ENCODE measurements at regions not wholly inside any gene's neighbourhood (a gene's known extent, or its start where the extent isn't known, plus 50 kb on each side); places are given as distances from the start of the nearest gene placed in this dataset.
"Not testable (repeated sequence)": the region's sequence is repeated elsewhere in the genome, so short reads cannot be mapped to it uniquely, and the experiment has no call there.

DNA sequence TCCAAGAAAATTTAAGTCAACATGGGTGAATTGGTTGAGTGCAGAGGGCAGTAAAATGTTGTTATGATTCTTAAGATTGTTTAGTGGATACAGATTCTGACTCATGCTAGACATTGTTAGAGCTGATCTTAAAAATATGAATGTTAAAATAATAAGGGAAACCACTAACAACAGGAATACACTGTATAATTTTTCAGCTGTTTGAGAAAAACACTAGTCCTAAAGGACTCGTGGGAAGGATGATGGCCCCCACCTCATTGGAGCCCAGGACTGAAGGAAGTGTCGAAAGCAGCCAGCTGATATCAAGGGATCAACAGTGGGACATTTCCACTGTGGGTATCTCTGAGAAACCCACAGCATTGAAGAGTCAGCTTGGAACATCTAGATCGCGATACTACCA is 82.9 kb upstream of the SCAF11 start:
- Histone ChIP-seq H3K4me1 (ENCODE audit: control insufficient read depth, insufficient read depth, low read length) (no peaks in the 10 kb centered on the region), H3K9me3 (ENCODE audit: control insufficient read depth, low read length) (no peaks in the 10 kb centered on the region), H3K27me3 (replicated peaks; ENCODE audit: control insufficient read depth, insufficient read depth, low read length) (no peaks in the 10 kb centered on the region), H3K4me3 (ENCODE audit: low read length) (no peak overlapping the region), H3K9ac (ENCODE audit: low read length) (no peak overlapping the region), H3K36me3 (ENCODE audit: control insufficient read depth, insufficient read depth, low read length, severe bottlenecking) (no peaks in the 10 kb centered on the region)
- peak; percentile 23 for DNase-seq (ENCODE audit: low read depth)

DNA sequence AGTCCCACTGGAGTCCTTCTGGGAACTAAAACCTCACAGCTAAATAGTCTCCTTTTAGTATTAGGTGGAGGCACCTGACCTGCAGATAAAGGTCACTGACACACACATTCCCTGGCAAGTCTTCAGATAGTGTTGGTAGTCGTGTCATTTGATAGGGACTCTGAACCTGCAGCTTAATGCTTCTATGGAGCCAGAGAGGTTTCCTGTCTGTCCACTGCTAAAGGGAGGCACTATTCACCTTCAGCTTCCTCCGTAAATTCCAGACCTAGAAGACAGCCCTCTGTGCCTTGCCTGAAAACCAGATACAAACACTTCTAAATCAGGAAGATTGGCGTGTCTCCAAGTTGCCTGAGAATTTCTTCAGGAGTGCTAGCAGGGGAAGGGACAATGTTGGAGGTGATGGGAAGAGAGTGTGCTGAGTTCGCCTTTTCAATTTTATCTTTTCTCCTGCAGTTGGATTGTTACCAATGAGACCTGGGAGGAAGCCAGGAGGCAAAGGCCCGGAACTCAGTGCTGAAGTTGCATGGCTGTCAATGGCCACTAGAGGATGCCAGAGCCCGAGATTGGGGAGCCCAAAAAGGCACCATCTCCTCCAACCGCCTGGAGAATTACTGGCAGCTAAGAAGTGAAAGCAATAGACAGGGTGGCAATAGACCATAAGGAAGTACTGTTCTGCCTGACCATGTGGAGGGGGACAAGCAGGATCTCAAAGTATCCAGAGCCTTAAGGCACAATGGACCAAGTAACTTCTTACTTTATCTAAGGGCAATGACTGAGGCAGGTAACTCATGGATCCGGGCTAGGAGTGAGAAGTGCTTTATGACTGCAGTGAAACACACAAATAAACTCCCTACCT is 81.6 kb upstream of the SCAF11 start:
- Histone ChIP-seq H3K9me3 (ENCODE audit: control insufficient read depth, low read length) (no peaks in the 10 kb centered on the region), H3K9ac (ENCODE audit: low read length) (no peak overlapping the region), H3K27me3 (replicated peaks; ENCODE audit: control insufficient read depth, insufficient read depth, low read length) (no peaks in the 10 kb centered on the region), H3K36me3 (ENCODE audit: control insufficient read depth, insufficient read depth, low read length, severe bottlenecking) (no peaks in the 10 kb centered on the region), H3K4me3 (ENCODE audit: low read length) (no peak overlapping the region), H3K4me1 (ENCODE audit: control insufficient read depth, insufficient read depth, low read length) (no peaks in the 10 kb centered on the region)
- DNase-seq (ENCODE audit: low read depth) = peak; percentile 88

DNA sequence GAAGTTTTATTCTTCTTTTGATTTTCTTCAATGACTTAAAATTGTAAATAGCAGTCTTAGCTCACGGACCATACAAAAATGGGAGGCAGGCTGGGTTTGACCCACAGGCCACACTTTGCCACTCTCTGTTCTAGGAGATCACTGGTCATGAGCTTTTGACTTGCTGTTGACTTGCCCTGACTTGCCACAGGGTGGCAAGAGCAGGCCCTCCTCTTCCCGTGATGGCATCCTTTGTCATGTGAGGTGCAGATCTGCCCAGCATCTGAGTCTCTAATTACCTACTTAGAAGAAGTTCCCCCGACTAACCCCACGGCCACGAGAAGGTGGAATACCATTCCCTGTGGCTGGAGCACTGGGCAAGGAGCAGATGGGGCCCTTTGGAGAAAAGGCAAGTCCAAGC is 81.0 kb upstream of the SCAF11 start:
- H3K36me3 ChIP-seq (ENCODE audit: control insufficient read depth, insufficient read depth, low read length, severe bottlenecking) = no peaks in the 10 kb centered on the region
- H3K4me1 ChIP-seq (ENCODE audit: control insufficient read depth, insufficient read depth, low read length) = no peaks in the 10 kb centered on the region
- no peaks in the 10 kb centered on the region for H3K27me3 ChIP-seq (replicated peaks; ENCODE audit: control insufficient read depth, insufficient read depth, low read length)
- no peak for DNase-seq (ENCODE audit: low read depth)
- H3K4me3 ChIP-seq (ENCODE audit: low read length) = no peak overlapping the region
- no peak overlapping the region for H3K9ac ChIP-seq (ENCODE audit: low read length)
- no peaks in the 10 kb centered on the region for H3K9me3 ChIP-seq (ENCODE audit: control insufficient read depth, low read length)

DNA sequence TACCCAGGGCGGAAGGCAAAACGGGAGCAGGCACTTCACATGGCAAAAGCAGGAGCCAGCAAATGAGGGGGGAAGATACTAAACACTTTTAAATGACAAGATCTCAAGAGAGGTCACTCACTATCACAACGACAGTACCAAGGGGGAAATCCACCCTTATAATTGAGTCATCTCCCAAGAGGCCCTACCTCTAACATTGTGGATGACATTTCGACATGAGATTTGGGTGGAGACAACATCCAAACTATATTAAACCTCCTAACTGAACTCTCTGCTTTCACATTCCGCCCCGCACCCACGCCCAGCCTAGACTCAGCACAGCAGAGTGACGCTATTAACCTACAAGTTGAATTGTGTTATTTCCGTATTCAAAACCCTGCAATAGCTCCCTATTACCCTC is 76.7 kb upstream of the SCAF11 start:
- no peaks in the 10 kb centered on the region for H3K36me3 ChIP-seq (ENCODE audit: control insufficient read depth, insufficient read depth, low read length, severe bottlenecking)
- H3K4me1 ChIP-seq (ENCODE audit: control insufficient read depth, insufficient read depth, low read length) = no peaks in the 10 kb centered on the region
- no peaks in the 10 kb centered on the region for H3K9me3 ChIP-seq (ENCODE audit: control insufficient read depth, low read length)
- DNase-seq (ENCODE audit: low read depth) = no peak
- H3K4me3 ChIP-seq (ENCODE audit: low read length) = no peak overlapping the region
- no peaks in the 10 kb centered on the region for H3K27me3 ChIP-seq (replicated peaks; ENCODE audit: control insufficient read depth, insufficient read depth, low read length)
- no peak overlapping the region for H3K9ac ChIP-seq (ENCODE audit: low read length)

DNA sequence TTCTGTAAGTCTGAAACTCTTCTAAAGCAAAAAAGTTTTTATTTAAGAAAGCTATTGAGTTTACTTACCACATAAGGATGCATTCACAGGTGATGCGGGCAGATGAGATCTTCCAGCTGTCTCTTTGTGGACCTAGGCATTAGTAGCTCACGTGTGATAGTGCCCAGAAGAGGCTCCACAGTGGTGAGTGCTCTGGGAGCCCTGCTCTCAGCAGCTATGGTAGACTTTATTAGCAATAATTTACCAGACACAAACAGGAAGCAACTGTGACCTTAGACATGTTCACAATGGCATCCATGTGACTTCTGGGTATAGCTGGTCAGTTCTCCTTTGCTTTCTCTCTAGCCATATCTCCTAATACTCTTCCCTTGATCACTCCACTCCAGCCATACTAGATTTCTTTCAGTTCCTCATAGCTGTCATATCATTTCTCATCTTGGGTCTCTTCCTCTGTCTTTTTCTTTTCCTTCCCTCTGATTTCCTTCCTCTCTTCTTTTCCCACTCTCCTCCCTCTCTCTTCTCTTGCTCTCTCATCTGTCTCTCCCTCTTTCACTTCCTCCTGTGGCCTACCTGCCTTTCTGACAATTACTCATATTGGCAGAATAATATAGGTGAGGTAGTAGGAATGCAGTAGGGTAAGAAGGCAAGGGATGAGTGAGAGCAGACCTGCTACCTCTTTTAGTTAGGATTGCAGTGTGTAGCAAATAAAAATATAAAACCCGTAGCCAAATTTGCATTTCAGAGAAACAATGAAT is 75.2 kb upstream of the SCAF11 start:
- H3K36me3 ChIP-seq (ENCODE audit: control insufficient read depth, insufficient read depth, low read length, severe bottlenecking) = no peaks in the 10 kb centered on the region
- no peaks in the 10 kb centered on the region for H3K4me1 ChIP-seq (ENCODE audit: control insufficient read depth, insufficient read depth, low read length)
- no peaks in the 10 kb centered on the region for H3K27me3 ChIP-seq (replicated peaks; ENCODE audit: control insufficient read depth, insufficient read depth, low read length)
- H3K9ac ChIP-seq (ENCODE audit: low read length) = no peak overlapping the region
- DNase-seq (ENCODE audit: low read depth) = no peak
- no peak overlapping the region for H3K4me3 ChIP-seq (ENCODE audit: low read length)
- peaks cover 6% of the 10 kb centered on the region for H3K9me3 ChIP-seq (ENCODE audit: control insufficient read depth, low read length)

DNA sequence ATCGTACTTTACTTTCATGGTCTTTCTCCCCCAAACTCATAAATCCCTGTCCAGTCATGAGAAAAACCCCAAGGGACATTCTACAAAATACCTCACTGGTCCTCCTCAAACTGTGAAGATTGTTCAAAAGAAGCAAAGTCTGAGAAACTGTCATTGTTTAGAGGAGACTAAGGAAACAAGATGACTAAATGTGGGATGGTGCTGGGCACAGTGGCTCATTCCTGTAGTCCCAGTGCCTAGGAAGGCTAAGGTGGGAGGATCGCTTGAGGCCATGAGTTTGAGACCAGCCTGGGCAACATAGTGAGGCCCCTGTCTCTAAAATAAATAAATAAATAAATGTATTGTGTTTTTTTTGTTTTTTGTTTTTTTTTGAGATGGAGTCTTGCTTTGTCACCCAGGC is 74.2 kb upstream of the SCAF11 start:
- Histone ChIP-seq H3K4me1 (ENCODE audit: control insufficient read depth, insufficient read depth, low read length) (no peaks in the 10 kb centered on the region), H3K9me3 (ENCODE audit: control insufficient read depth, low read length) (peaks cover 11% of the 10 kb centered on the region), H3K4me3 (ENCODE audit: low read length) (no peak overlapping the region), H3K36me3 (ENCODE audit: control insufficient read depth, insufficient read depth, low read length, severe bottlenecking) (no peaks in the 10 kb centered on the region), H3K27me3 (replicated peaks; ENCODE audit: control insufficient read depth, insufficient read depth, low read length) (no peaks in the 10 kb centered on the region), H3K9ac (ENCODE audit: low read length) (no peak overlapping the region)
- DNase-seq (ENCODE audit: low read depth) = no peak

DNA sequence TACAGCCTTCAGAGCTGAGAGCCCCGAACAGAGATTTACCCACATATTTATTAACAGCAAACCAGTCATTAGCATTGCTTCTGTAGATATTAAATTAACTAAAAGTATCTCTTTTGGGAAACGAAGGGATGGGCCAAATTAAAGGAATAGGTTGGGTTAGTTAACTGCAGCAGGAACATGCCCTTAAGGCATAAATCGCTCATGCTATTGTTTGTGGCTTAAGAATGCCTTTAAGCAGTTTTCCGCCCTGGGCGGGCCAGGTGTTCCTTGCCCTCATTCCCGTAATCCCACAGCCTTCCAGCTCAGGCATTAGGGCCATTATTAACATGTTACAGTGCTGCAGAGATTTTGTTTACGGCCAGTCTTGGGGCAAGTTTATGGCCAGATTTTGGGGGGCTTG is 68.3 kb upstream of the SCAF11 start:
- not testable (repeated sequence) for H3K36me3 ChIP-seq (ENCODE audit: control insufficient read depth, insufficient read depth, low read length, severe bottlenecking); DNase-seq (ENCODE audit: low read depth); H3K27me3 ChIP-seq (replicated peaks; ENCODE audit: control insufficient read depth, insufficient read depth, low read length); H3K4me1 ChIP-seq (ENCODE audit: control insufficient read depth, insufficient read depth, low read length); H3K4me3 ChIP-seq (ENCODE audit: low read length); H3K9ac ChIP-seq (ENCODE audit: low read length)
- H3K9me3 ChIP-seq (ENCODE audit: control insufficient read depth, low read length) = peaks cover 24% of the 10 kb centered on the region

DNA sequence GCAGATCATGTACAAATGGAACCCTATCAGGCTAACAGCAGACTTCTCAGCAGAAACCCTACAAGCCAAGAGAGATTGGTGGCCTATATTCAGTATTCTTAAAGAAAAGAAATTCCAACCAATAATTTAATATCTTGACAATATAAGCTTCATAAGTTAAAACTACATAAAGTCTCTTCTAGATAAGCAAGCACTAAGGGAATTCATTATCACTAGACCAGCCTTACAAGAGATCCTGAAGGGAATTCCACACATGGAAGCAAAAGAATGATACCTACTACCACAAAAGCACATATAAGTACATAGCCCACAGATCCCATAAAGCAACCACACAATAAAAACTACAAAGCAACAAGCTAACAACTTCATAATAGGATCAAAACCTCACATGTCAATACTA is 60.4 kb upstream of the SCAF11 start:
- Histone ChIP-seq H3K9ac (ENCODE audit: low read length) (no peak overlapping the region), H3K9me3 (ENCODE audit: control insufficient read depth, low read length) (peaks cover 45% of the 10 kb centered on the region), H3K4me1 (ENCODE audit: control insufficient read depth, insufficient read depth, low read length) (no peaks in the 10 kb centered on the region), H3K36me3 (ENCODE audit: control insufficient read depth, insufficient read depth, low read length, severe bottlenecking) (no peaks in the 10 kb centered on the region), H3K27me3 (replicated peaks; ENCODE audit: control insufficient read depth, insufficient read depth, low read length) (no peaks in the 10 kb centered on the region), H3K4me3 (ENCODE audit: low read length) (no peak overlapping the region)
- no peak for DNase-seq (ENCODE audit: low read depth)

DNA sequence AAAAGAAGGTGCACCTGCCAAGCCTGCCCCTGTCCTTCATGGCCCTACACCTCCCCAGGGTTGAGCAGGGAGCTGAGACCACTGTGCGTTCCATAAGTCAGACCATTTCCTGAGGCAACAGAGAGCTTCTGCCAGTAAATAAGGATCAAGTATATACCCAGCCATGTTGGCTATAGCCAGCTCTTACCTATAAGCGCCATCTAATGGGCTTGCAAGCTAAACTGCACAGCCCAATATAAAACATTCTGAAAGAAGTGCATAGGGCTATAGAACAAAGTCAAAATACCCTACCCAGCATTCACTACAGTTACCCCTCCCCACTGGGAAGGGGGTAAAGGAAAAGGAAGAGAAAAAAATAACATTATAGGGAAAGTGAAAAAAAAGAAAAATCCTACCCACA is 59.3 kb upstream of the SCAF11 start:
- Histone ChIP-seq H3K9me3 (ENCODE audit: control insufficient read depth, low read length) (peaks cover 54% of the 10 kb centered on the region), H3K36me3 (ENCODE audit: control insufficient read depth, insufficient read depth, low read length, severe bottlenecking) (no peaks in the 10 kb centered on the region), H3K27me3 (replicated peaks; ENCODE audit: control insufficient read depth, insufficient read depth, low read length) (no peaks in the 10 kb centered on the region), H3K4me3 (ENCODE audit: low read length) (no peak overlapping the region), H3K9ac (ENCODE audit: low read length) (no peak overlapping the region), H3K4me1 (ENCODE audit: control insufficient read depth, insufficient read depth, low read length) (no peaks in the 10 kb centered on the region)
- DNase-seq (ENCODE audit: low read depth) = no peak

DNA sequence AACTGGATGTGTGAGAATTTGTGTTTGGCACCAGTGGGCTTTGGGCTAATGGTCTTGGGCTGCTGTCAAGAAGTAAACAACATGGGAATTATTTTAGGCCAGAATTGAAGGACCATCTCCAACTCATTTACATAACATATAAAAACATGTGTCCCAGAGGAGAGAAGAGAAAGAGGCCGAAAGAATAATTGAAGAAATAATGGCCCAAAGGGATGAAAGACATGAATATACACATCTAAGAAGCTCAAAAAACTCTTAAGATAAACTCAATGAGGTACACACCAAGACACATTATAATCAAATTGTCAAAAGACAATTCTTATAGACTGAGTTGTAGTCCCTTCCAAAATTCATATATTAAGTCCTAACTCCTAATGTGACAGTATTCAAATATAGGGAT is 56.1 kb upstream of the SCAF11 start:
- DNase-seq (ENCODE audit: low read depth) = no peak
- Histone ChIP-seq H3K4me1 (ENCODE audit: control insufficient read depth, insufficient read depth, low read length) (no peaks in the 10 kb centered on the region), H3K27me3 (replicated peaks; ENCODE audit: control insufficient read depth, insufficient read depth, low read length) (no peaks in the 10 kb centered on the region), H3K9ac (ENCODE audit: low read length) (no peak overlapping the region), H3K36me3 (ENCODE audit: control insufficient read depth, insufficient read depth, low read length, severe bottlenecking) (no peaks in the 10 kb centered on the region), H3K9me3 (ENCODE audit: control insufficient read depth, low read length) (peaks cover 49% of the 10 kb centered on the region), H3K4me3 (ENCODE audit: low read length) (no peak overlapping the region)

DNA sequence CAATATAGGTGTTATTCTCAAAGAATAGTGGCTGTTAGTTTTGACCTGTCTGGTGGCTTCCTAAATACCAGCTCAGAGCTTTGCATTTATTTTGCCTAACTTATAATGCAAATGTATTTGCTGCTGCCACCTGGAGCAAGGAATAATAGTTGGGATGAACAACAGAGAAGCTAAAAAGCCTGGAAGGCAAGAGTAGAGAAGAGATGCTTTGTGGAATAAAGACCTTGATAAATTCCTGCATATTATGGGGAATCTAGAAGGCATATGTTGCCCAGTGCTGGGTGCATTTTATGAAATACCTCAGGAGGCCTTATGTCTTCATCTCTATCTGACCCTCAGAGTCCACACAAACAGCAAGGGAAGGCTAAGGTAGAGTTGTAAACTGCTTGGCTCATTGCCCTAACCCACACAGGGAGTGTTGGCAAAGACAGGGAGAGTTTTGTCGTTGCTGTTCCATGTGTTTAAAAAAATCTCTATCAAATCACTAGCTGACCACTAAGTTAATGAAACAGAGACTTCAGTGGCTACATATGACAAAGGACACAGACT is 53.7 kb upstream of the SCAF11 start:
- Histone ChIP-seq H3K4me3 (ENCODE audit: low read length) (no peak overlapping the region), H3K9ac (ENCODE audit: low read length) (no peak overlapping the region), H3K36me3 (ENCODE audit: control insufficient read depth, insufficient read depth, low read length, severe bottlenecking) (no peaks in the 10 kb centered on the region), H3K9me3 (ENCODE audit: control insufficient read depth, low read length) (peaks cover 31% of the 10 kb centered on the region), H3K27me3 (replicated peaks; ENCODE audit: control insufficient read depth, insufficient read depth, low read length) (no peaks in the 10 kb centered on the region), H3K4me1 (ENCODE audit: control insufficient read depth, insufficient read depth, low read length) (no peaks in the 10 kb centered on the region)
- no peak for DNase-seq (ENCODE audit: low read depth)
